MCF 10A (cell line): ENCODE measurements at regions not wholly inside any gene's neighbourhood (a gene's known extent, or its start where the extent isn't known, plus 50 kb on each side); places are given as distances from the start of the nearest gene placed in this dataset.

Source experiments
- BruUV-seq: library from RNA; stranded (reverse); fragments of 400-500 nt; replicated peaks from 2 replicates; lab custom pipeline; 2021; lab: Mats Ljungman, UMichigan
- CTCF ChIA-PET: fragments of 300-600 bp; sonication (Branson Sonifier 250); formaldehyde crosslinking; extraction: SDS; loops from one replicate; lab custom pipeline; 2021; ENCODE audit warnings: antibody characterized with exemption, inconsistent platforms; lab: Yijun Ruan, JAX
- POLR2A ChIA-PET: fragments of 300-600, 350-650 bp; sonication (Branson Sonifier 250); formaldehyde crosslinking; extraction: SDS; loops from one replicate; lab custom pipeline; 2020; ENCODE audit warnings: antibody characterized with exemption, inconsistent platforms; lab: Yijun Ruan, JAX
- DNase-seq: peaks from one replicate; pipeline ENCODE4 v3.0.0-alpha.2; 2018; ENCODE audit not compliant: unreplicated experiment
- H3K27ac Mint-ChIP-seq: one replicate; pipeline ENCODE4 v1.8.0; 2022; ENCODE audit warnings: mild to moderate bottlenecking, low read depth, mixed read lengths; ENCODE audit not compliant: unreplicated experiment
- H3K27me3 Mint-ChIP-seq: one replicate; pipeline ENCODE4 v1.8.0; 2022; ENCODE audit warnings: mixed read lengths; ENCODE audit not compliant: insufficient read depth, unreplicated experiment
- H3K36me3 Mint-ChIP-seq: one replicate; pipeline ENCODE4 v1.8.0; 2022; ENCODE audit warnings: mild to moderate bottlenecking, moderate library complexity, mixed read lengths; ENCODE audit not compliant: insufficient read depth, unreplicated experiment
- H3K4me1 Mint-ChIP-seq: one replicate; pipeline ENCODE4 v1.8.0; 2022; ENCODE audit warnings: mixed read lengths; ENCODE audit not compliant: insufficient read depth, unreplicated experiment
- H3K4me3 Mint-ChIP-seq: one replicate; pipeline ENCODE4 v1.8.0; 2022; ENCODE audit warnings: mild to moderate bottlenecking, moderate library complexity, mixed read lengths; ENCODE audit not compliant: unreplicated experiment
- H3K9me3 Mint-ChIP-seq: one replicate; pipeline ENCODE4 v1.8.0; 2022; ENCODE audit warnings: mixed read lengths; ENCODE audit not compliant: unreplicated experiment
- intact Hi-C: fragments of 100-400 bp; cut with micrococcal nuclease; formaldehyde crosslinking; loops from 2 replicates; pipeline ENCODE4 v1.14.1; 2022
- TF ChIP-seq, protein P1 (sequence below): fragments of 200-600 bp; IDR thresholded peaks from one replicate; pipeline ENCODE4 v1.8.0; 2022; ENCODE audit warnings: antibody characterized with exemption, mild to moderate bottlenecking; ENCODE audit not compliant: unreplicated experiment

DNA sequence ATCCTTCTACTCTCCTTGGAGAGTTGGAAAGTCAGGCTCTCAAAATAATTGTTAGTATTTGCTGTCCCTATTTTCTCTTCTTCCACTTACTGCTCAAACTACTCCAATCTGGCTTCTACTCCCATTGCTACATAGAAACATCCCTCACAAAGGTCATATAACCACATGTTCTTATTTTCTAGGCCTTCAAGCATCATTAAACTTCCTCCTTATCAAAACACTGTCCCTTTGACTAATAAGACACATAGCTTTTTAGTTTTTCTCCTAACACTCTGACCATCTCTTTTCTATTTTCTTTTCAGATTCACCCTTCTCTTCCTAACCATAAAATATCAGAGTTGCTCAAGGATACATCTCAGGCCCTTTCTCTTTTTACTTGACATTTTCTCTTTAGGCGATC lies 148.3 kb downstream of the MBD2 start:
- Mint-ChIP-seq H3K27me3 (no peaks in the 10 kb centered on the region), H3K9me3 (no peaks in the 10 kb centered on the region), H3K27ac (no peak overlapping the region), H3K36me3 (peaks cover under 1% of the 10 kb centered on the region), H3K4me1 (peaks cover 9% of the 10 kb centered on the region), H3K4me3 (no peak overlapping the region)
- CTCF ChIA-PET, result interaction anchor here (0.9 to 1.0 kb wide), 2 partner anchors 15 to 43 kb away, joined by 3 to 5 read pairs; no protein-coding TSS in a partner anchor
- POLR2A ChIA-PET, result no interaction called here
- TF ChIP-seq, protein P1, sequence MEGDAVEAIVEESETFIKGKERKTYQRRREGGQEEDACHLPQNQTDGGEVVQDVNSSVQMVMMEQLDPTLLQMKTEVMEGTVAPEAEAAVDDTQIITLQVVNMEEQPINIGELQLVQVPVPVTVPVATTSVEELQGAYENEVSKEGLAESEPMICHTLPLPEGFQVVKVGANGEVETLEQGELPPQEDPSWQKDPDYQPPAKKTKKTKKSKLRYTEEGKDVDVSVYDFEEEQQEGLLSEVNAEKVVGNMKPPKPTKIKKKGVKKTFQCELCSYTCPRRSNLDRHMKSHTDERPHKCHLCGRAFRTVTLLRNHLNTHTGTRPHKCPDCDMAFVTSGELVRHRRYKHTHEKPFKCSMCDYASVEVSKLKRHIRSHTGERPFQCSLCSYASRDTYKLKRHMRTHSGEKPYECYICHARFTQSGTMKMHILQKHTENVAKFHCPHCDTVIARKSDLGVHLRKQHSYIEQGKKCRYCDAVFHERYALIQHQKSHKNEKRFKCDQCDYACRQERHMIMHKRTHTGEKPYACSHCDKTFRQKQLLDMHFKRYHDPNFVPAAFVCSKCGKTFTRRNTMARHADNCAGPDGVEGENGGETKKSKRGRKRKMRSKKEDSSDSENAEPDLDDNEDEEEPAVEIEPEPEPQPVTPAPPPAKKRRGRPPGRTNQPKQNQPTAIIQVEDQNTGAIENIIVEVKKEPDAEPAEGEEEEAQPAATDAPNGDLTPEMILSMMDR, result no peak
- intact Hi-C loops, result no loop called here
- no peak for DNase-seq
- no TSS peak for BruUV-seq

DNA sequence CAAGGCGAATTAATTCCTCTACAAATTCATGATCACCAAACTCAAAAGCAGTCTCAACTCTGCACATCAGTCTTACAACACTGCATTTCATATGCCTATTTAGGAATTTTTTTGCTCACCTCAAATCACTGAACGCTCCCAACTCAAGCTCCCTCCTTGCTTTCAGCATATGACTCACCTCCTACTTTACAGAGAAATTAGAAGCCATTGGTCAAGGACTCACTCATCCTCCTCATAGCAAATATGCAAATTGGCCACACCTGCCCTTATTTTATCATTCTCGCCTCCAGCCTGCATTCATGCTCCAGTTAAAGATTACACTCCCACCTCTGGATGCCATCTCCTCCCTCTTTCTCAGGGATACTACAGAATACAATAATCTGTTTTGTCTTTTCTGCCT lies 148.8 kb downstream of the MBD2 start:
- DNase-seq, result peak; percentile 27
- Mint-ChIP-seq H3K9me3 (no peaks in the 10 kb centered on the region), H3K4me1 (peaks cover 9% of the 10 kb centered on the region), H3K4me3 (no peak overlapping the region), H3K27ac (no peak overlapping the region), H3K27me3 (no peaks in the 10 kb centered on the region), H3K36me3 (peaks cover 5% of the 10 kb centered on the region)
- intact Hi-C loops, result no loop called here
- CTCF ChIA-PET, result interaction anchor here (0.9 to 1.0 kb wide), 2 partner anchors 15 to 44 kb away, joined by 3 to 5 read pairs; no protein-coding TSS in a partner anchor
- POLR2A ChIA-PET, result no interaction called here
- TF ChIP-seq, protein P1, result no peak
- BruUV-seq, result no TSS peak

DNA sequence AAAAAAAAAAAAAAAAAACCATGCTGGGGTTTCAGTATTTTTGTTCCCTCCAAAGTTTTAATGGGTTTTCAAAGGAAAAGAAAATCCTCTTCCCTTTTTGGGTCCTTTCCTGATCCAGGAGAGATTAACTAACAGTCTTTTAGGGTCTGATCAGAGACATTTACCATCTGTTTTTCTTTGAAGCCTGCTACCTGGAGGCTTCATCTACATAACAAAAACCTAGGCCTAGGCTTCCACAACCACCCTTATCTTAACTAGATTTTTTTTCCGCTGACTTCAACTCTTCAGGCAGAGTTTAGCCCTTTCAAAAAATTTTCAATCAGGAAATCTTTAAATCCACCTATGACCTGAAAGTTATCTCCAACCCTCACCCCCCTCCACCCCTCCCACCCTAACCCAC lies 154.7 kb downstream of the MBD2 start:
- Mint-ChIP-seq H3K4me1 (no peaks in the 10 kb centered on the region), H3K4me3 (no peak overlapping the region), H3K27ac (no peak overlapping the region), H3K9me3 (no peaks in the 10 kb centered on the region), H3K36me3 (peaks cover 6% of the 10 kb centered on the region), H3K27me3 (no peaks in the 10 kb centered on the region)
- TF ChIP-seq, protein P1, result no peak
- no peak for DNase-seq
- POLR2A ChIA-PET, result no interaction called here
- intact Hi-C loops, result no loop called here
- CTCF ChIA-PET, result no interaction called here
- no TSS peak for BruUV-seq

DNA sequence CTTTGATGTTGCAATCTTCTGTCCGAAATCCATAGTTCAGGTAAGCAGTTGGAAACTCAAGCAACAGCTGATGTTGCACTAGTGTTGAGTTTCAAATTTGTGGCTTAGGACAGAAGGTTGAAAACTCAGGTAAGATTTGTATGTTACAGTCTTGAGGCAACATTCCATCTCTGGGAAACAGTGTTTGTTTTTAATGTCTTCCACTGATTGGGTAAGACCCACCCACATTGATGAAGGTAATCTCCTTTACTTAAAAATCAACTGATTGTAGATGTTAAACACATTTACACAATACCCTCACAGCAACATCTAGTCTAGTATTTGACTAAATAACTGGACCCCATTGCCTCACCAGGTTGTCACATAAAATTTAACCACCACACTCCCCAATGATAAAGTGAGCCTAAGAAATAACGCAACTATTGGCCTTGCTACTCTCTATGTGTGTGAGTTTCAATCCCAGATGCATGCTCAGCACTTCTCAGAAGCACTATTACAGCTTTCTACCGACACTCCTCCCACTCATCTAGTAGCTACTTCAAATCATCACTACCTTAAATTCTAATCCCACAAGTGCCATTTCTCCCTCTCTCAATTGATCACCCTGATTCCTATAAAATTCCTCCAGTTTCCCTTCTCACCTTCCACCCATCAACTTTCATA lies 164.0 kb downstream of the MBD2 start:
- intact Hi-C loops, result no loop called here
- Mint-ChIP-seq H3K27ac (no peak overlapping the region), H3K9me3 (peaks cover 8% of the 10 kb centered on the region), H3K4me1 (no peaks in the 10 kb centered on the region), H3K36me3 (no peaks in the 10 kb centered on the region), H3K4me3 (no peak overlapping the region), H3K27me3 (no peaks in the 10 kb centered on the region)
- no peak for DNase-seq
- CTCF ChIA-PET, result interaction anchor here (1.5 kb wide), 1 partner anchor 60 kb away, joined by 5 read pairs; no protein-coding TSS in a partner anchor
- POLR2A ChIA-PET, result interaction anchor here (0.6 kb wide), 1 partner anchor 299 kb away, joined by 3 read pairs; no protein-coding TSS in a partner anchor
- TF ChIP-seq, protein P1, result no peak
- BruUV-seq, result no TSS peak
